ENCODE measurements at regions not wholly inside any gene's neighbourhood (a gene's known extent, or its start where the extent isn't known, plus 50 kb on each side); places are given as distances from the start of the nearest gene placed in this dataset.

DNA sequence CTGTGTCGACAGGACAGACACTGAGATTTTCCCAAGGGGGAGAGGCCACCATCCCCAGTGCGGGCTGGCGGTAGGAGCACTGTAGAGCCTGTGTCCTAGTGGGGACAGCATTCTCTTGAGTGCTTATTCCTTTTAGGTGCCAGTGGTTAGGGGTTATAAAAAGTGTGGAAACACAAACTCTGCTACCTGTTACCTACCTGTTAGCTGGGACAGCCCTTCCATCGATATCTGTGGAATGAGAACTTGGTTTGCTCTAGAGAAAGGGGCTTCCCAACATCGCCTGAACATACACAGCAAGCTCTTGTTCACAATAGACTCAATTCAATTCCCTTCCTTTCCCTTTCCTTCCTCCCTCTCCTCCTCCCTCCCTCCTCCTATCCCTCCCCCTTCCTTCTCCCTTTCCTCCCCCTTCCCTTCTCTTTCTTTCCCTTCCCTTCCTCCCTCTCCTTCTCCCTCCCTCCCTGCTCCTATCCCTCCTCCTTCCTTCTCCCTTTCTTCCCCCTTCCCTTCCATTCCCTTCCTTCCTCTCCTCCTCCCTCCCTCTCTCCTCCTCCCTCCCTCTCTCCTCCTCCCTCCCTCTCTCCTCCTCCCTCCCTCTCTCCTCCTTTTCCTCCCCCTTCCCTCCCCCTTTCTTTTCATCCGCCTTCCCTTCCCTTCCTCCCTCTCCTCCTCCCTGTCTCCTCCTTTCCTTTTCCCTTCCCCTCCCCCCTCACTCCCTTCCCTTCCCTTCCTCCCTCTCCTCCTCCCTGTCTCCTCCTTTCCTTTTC lies 188.5 kb downstream of the URI1 start:
- DNase-seq = no peak

DNA sequence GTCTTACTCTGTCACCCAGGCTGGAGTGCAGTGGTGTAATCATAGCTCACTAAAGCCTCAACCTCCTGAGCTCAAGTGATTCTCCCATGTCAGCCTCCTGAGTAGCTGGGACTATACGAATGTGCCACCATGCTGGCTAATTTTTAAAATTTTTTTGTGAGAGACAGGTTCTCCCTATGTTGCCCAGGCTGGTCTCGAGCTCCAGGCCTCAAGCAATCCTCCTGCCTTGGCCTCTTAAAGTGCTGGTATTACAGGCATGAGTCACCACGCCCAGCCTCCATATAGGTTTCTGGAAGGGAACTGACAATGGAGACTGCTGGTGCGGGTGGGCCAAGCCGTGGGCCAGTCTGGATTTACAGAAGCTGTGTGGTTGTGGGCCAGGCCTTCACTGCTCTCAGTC lies 189.2 kb downstream of the URI1 start:
- no peak for DNase-seq

- no peak for DNase-seq
Measured at GRCh38 chr19:30131722-30132291, 189.8 kb downstream of the URI1 start.

DNA sequence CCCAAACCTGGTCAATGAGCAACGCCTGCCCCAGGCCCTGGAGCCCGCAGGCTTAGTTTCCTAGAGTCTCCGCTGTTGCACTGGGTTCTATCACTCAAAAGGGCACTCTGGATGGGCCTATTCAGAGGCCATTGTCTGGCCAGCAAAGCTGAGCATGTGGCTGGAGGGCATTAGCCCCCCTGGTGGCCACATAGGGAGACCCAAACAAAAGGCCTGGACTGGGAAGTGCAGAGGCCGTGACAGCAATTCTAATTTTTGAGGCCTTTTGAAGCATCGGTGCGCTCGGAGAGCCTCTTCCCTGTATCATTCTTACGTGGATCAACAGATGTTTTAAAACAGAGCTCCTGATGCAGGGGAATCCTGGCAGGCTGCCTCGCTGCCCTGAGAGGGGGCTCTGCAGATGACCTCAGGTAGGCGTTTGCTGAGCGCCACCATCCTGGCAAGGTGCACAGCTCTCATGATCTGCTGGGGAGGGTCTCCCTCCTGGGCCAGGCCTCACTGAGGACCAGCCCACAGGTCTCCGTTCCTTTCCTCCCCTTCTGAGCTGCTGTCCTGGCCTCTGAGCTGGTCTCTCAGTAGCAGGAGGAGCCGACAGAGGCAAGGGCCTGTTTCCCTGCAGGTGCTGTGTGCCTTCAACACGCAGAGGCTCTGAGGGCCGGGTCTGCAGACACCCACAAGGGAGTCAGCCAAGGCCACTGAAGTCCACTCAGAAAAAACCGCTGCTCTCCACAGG lies 190.5 kb downstream of the URI1 start:
- DNase-seq = no peak

DNA sequence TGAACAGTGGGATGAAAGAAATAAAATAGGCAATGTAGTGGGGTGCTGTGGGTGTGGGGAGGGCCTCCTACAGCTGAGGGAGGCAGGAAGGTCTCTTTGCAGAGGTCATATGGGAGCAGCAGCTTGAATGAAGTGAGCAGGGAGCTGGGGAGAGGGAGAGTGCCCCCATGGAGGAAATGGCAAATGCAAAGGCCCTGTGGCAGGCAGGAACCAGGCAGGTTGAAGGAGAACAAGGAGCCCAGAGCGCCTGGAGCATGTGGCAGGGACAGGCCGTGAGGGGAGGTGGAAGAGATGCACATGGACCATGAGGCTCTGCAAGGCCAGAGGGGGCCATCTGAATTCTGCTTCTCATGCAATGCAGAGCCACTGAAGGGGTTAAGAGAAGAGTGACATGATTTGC lies 191.8 kb downstream of the URI1 start:
- DNase-seq = no peak

GRCh38 chr19:30135093-30135757 lies 193.2 kb downstream of the URI1 start:
- no peak for DNase-seq

- DNase-seq = no peak
Measured at GRCh38 chr19:30135797-30136196, 193.8 kb downstream of the URI1 start.

DNA sequence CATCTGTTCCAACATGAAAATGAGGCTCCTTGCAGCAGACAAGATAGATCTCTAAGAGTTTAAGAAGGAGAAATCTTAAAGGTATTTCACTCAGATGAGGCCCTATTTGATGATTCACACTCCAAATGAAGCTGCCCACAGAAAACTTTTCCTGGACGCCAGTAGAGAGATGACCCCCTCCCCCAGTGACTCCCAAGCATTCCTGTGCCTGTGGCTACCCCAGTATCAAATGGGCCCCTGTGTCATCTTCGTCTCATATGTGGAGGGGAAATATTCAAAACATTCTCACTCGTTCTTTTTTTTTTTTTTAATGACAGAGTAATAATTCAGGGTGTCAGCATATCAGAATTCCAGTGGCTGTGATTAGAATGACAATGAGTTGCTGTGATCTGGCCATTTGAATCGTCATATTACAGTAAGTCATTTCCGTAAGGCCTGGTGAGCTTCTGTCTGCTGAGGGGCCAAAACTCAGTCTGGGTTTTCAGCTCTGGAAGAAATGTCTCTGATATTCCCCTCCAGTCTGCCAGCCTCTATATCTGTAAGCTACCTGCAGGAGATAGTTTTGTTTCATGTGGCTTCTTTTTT lies 194.7 kb downstream of the URI1 start:
- DNase-seq = no peak

DNA sequence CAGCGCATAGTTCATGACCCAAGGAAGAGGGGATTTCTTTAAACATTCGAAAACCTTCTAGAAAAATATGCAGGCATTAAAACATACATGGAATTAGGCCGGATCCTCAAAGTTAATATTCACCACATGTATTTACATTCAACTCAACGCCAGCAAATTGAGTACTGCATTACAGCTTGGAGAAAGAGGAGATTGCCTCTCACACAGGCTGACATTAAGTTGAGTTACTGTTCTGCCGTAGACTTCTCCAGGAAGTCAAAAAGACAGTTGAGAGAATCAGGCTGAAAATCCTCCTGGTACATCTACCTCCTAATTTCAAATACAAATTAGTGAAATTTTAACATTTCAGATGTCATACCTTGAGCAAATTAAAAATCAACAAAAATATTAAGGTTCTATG lies 195.7 kb downstream of the URI1 start:
- no peak for DNase-seq

GRCh38 chr19:30144242-30144758 lies 202.3 kb downstream of the URI1 start:
- no peak for DNase-seq

DNA sequence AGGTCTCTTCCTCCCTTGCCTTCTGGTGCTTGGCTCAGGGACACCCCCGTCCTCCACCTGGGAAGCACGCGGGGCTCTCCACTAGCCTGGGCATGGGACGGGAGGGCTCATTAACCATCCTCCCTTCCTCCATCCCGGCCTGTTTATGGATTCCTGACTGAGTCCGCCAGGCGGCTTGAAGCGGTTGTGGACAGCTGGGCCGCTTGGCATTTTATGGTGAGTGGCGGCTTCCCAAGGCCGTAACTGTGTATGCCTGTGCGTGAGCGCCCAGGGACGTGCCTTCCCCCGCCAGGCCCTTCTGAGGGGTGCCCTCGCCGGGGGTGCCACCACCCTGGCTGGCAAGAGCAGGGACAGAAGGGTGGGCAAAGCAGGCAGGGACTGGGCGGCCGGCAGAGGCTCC lies 202.8 kb downstream of the URI1 start:
- DNase-seq = no peak

DNA sequence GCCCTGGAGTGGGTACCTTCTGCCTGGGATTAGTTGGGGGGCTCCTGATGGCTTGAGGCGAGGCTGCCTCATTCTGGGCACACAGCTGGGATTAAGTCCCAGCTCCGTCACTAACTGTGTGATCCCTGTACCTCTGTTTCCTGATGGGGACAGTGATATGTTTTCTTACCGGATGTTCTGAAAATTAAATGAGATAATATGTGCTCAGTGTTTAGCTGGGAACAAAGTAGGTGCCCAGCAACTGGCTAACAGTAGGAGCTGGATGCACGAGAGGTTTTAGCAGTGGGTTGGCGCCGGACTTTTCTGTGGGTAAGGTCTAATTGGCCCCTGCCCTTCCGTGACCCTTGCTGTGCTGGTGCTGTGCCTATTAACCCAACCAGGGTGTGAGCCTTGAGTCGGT lies 203.4 kb downstream of the URI1 start:
- no peak for DNase-seq

- DNase-seq = no peak
Measured at GRCh38 chr19:30146346-30146745, 204.3 kb downstream of the URI1 start.

DNA sequence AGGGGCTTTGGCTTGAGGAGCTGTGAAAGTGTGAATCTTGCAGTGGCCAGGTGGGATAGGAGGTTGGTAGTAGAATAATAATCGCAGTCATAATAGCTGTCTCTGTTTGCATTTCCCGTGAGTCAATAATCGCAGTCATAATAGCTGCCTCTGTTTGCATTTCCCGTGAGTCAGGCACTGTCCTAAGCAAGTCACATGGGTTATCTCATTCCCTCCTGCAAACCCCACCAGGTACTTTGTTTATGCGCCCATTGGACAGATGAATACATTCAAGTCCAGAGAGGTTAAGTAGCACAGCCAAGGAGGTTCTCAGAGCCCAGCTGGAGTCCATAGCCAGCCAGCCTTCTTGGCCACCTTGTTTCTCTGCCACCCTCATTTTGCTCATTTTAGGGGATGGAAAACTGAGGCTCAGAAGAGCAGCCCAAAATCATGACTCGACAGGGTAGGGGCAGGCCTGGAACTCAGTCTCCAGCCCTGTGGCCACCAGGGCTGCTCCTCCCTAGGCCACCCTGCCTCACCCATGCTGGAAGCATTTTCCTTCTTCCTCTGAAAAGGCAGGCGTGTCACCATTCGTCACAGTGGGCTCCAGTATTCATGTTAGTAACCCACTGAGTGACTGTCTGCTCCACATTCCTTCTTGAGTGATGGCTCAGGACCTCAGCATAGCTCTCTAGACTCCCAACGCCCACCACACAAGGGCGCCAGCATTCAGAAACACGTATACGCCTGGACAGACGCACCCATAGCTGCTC lies 206.2 kb downstream of the URI1 start:
- DNase-seq = no peak

DNA sequence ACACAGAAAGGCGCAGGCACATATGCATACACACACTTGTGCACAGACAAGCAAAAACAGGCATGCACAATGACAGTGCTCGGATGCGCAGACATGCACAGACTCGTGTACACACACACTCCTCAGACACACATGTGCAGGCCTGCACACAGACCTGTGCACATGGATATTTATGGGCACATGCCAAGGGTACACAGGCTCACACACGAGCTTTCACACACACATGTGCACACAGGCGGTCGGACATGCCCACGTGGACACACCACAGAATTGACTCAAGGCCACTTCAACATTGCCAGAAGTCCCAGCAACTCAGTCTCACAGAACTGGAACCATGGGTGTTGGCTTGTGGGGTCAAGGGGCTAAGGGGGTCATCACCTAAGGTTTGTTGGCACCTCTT lies 206.8 kb downstream of the URI1 start:
- no peak for DNase-seq

DNA sequence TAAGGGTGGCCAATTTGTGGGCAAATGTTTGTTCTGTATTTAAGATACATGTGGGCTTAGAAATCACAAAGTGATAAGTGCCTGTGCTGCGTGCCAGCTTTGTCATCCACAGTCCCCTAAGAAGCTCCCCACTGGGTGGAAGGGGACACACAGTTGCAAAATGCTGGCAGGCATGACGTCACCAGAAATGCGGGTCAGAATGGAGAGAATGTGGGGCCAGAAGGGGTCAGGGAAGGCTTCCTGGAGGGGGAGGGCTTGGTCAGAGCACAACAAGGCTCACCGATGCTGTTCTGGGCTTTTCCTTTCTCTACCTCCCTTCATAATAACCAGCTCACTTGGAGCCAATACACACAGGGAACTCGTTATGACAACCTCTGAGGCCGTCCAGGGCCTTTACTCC lies 207.3 kb downstream of the URI1 start:
- DNase-seq = no peak

GRCh38 chr19:30150626-30151025 lies 208.6 kb downstream of the URI1 start:
- DNase-seq = no peak

- DNase-seq = no peak
Measured at GRCh38 chr19:30151081-30151480, 209.0 kb downstream of the URI1 start.

DNA sequence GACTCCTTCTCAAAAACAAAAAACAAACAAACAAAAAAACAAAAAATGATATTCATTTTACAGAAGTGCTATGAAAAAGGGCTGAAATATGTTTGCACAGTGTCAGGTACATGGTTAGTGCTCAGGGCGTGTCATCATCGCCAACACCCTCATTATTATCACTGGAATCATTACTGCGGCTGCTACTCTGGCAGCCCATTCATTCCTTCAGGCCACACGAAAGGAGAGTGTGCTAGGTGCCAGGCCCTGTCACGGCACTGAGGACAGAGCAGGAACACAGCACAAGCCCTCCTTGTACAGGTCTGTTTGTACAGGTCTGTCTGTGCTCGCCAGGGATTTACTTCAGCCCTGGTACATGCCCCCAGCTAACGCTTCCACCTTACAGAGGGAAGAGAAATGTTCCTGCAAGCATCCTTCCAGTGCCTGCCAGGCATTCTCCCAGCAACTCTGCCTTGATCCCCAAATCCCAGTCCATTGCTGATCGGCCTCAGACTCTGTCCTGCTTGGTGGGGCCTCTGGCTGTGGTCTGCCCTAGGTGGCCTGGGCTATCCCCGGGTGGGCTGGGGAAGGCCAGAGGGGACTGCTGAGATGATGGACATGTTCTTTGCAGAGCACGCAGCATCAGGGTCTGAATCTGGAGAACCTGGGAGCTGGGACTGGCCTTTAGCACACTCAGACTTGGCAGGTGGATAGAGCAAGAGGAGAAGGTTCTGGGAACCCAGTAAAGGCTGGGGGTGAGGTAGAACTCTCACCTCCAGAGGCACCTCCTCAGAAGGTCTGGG lies 210.7 kb downstream of the URI1 start:
- no peak for DNase-seq

DNA sequence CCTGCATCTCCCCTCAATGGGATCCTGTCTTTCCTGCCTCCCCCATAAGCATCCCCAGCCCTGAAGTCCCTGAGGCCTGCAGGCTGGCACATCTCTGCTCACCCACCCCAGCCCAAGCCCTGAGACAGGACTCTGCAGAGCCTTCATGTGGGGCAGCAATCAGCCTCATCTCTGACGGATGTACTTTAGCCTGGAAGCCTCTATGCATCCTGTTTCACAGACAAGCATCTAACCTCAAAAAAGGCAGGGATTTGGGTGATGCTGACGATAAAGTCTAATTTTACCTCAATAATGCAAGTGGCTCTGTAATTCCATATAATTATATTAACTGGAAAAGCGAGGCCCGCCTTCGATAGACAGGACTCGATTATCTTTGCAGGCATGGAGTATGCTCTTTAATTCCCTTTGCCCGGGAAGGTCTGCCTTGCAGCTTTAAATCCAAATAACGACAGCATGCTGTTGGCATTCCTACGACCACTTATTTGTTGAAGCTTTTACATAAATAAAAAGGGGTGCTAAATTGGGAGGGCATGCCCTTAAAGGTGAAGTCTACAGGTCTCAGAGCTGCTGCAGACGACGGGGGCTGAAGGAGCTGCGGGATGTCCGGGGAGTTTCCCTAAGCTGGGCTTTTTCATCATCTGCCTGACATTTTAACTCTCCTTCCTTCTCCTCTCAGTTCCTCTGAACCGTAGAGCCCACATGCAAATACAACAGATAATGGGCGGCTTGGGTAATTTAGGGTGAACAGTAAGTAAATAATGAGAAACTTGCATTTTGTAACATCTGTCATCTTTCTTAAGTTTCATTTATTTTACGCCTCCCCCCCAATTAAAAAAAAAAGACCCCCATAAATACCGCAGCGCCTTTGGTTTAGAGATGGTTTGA lies 211.5 kb downstream of the URI1 start:
- no peak for DNase-seq

All from activated naive CD4-positive, alpha-beta T cell treated with Interleukin-2 at 50 U/mL for 16 hours (primary cell).